ENCODE measurements at regions not wholly inside any gene's neighbourhood (a gene's known extent, or its start where the extent isn't known, plus 50 kb on each side); places are given as distances from the start of the nearest gene placed in this dataset.

- in situ Hi-C loops (cut with MboI; ENCODE audit: low sequenced_read_pairs) = no loop called here
Observed at GRCh38 chr3:153069598-153070510, 92.2 kb upstream of the RAP2B start.

- in situ Hi-C loops (cut with MboI; ENCODE audit: low sequenced_read_pairs) = no loop called here
Observed at GRCh38 chr3:153070511-153070868, 91.5 kb upstream of the RAP2B start.

GRCh38 chr3:153072382-153072781, 89.6 kb upstream of the RAP2B start:
- in situ Hi-C loops (cut with MboI; ENCODE audit: low sequenced_read_pairs) = no loop called here

GRCh38 chr3:153072856-153073255, 89.2 kb upstream of the RAP2B start:
- in situ Hi-C loops (cut with MboI; ENCODE audit: low sequenced_read_pairs) = no loop called here

GRCh38 chr3:153073636-153074035, 88.4 kb upstream of the RAP2B start:
- in situ Hi-C loops (cut with MboI; ENCODE audit: low sequenced_read_pairs) = no loop called here

- in situ Hi-C loops (cut with MboI; ENCODE audit: low sequenced_read_pairs) = no loop called here
Observed at GRCh38 chr3:153078826-153079225, 83.2 kb upstream of the RAP2B start.

- in situ Hi-C loops (cut with MboI; ENCODE audit: low sequenced_read_pairs) = no loop called here
Observed at GRCh38 chr3:153079386-153079785, 82.6 kb upstream of the RAP2B start.

GRCh38 chr3:153080778-153081240, 81.2 kb upstream of the RAP2B start:
- in situ Hi-C loops (cut with MboI; ENCODE audit: low sequenced_read_pairs) = no loop called here

- in situ Hi-C loops (cut with MboI; ENCODE audit: low sequenced_read_pairs) = no loop called here
Observed at GRCh38 chr3:153084431-153084830, 77.6 kb upstream of the RAP2B start.

- in situ Hi-C loops (cut with MboI; ENCODE audit: low sequenced_read_pairs) = no loop called here
Observed at GRCh38 chr3:153087595-153088566, 74.1 kb upstream of the RAP2B start.

- in situ Hi-C loops (cut with MboI; ENCODE audit: low sequenced_read_pairs) = no loop called here
Observed at GRCh38 chr3:153089620-153090019, 72.4 kb upstream of the RAP2B start.

- in situ Hi-C loops (cut with MboI; ENCODE audit: low sequenced_read_pairs) = no loop called here
Observed at GRCh38 chr3:153090973-153091372, 71.1 kb upstream of the RAP2B start.

GRCh38 chr3:153093629-153094028, 68.4 kb upstream of the RAP2B start:
- in situ Hi-C loops (cut with MboI; ENCODE audit: low sequenced_read_pairs) = no loop called here

- in situ Hi-C loops (cut with MboI; ENCODE audit: low sequenced_read_pairs) = no loop called here
Observed at GRCh38 chr3:153094386-153094785, 67.6 kb upstream of the RAP2B start.

GRCh38 chr3:153095441-153095840, 66.6 kb upstream of the RAP2B start:
- in situ Hi-C loops (cut with MboI; ENCODE audit: low sequenced_read_pairs) = no loop called here

GRCh38 chr3:153096731-153097131, 65.3 kb upstream of the RAP2B start:
- in situ Hi-C loops (cut with MboI; ENCODE audit: low sequenced_read_pairs) = no loop called here

- in situ Hi-C loops (cut with MboI; ENCODE audit: low sequenced_read_pairs) = no loop called here
Observed at GRCh38 chr3:153097213-153097612, 64.8 kb upstream of the RAP2B start.

GRCh38 chr3:153099131-153099530, 62.9 kb upstream of the RAP2B start:
- in situ Hi-C loops (cut with MboI; ENCODE audit: low sequenced_read_pairs) = no loop called here

GRCh38 chr3:153103406-153103945, 58.5 kb upstream of the RAP2B start:
- in situ Hi-C loops (cut with MboI; ENCODE audit: low sequenced_read_pairs) = no loop called here

GRCh38 chr3:153110041-153110440, 52.0 kb upstream of the RAP2B start:
- in situ Hi-C loops (cut with MboI; ENCODE audit: low sequenced_read_pairs) = no loop called here

- in situ Hi-C loops (cut with MboI; ENCODE audit: low sequenced_read_pairs) = no loop called here
Observed at GRCh38 chr3:153111016-153111415, 51.0 kb upstream of the RAP2B start.
